Mucosa of descending colon (tissue), 3 donors: ENCODE measurements at regions not wholly inside any gene's neighbourhood (a gene's known extent, or its start where the extent isn't known, plus 50 kb on each side); places are given as distances from the start of the nearest gene placed in this dataset.

ENCODE experiments used
- ATAC-seq: fragments of 200-7000 bp; cut with Tn5 transposase; one replicate; pipeline ENCODE4 v1.9.1; 2020; ENCODE audit warnings: mild to moderate bottlenecking, moderate library complexity
- DNase-seq, 3 donors: peaks; one replicate each; pipeline ENCODE4 v3.0.0-alpha.2; 2020
- H3K36me3 ChIP-seq: fragments of 200-600 bp; one replicate; pipeline ENCODE4 v1.8.0; 2021; ENCODE audit warnings: low read depth, mild to moderate bottlenecking
- H3K4me1 ChIP-seq: fragments of 200-600 bp; one replicate; pipeline ENCODE4 v1.8.0; 2021; ENCODE audit warnings: low read depth, mild to moderate bottlenecking
- H3K4me3 ChIP-seq: fragments of 200-600 bp; one replicate; pipeline ENCODE4 v1.8.0; 2021; ENCODE audit warnings: mild to moderate bottlenecking
- H3K9me3 ChIP-seq: fragments of 200-600 bp; one replicate; pipeline ENCODE4 v1.8.0; 2021; ENCODE audit warnings: mild to moderate bottlenecking
- CTCF ChIP-seq: fragments of 200-600 bp; IDR thresholded peaks from one replicate; pipeline ENCODE4 v1.8.0; 2022; ENCODE audit warnings: antibody characterized with exemption, mild to moderate bottlenecking
- intact Hi-C, 2 donors: fragments of 100-400 bp; cut with DNase I in 1 of 2; cut with micrococcal nuclease in 1 of 2; formaldehyde crosslinking; loops; one replicate each; pipeline versions ENCODE4 v1.11.0 to v1.11.1; 2022; cut with DNase I, micrococcal nuclease
- donor health status: DM: no; HTN: no; CAD: no; lungs with moderate emphysema.
- donor health status: DM: no; HTN: no; CAD: no.
- donor health status: DM: no; HTN: yes; CAD: no.

DNA sequence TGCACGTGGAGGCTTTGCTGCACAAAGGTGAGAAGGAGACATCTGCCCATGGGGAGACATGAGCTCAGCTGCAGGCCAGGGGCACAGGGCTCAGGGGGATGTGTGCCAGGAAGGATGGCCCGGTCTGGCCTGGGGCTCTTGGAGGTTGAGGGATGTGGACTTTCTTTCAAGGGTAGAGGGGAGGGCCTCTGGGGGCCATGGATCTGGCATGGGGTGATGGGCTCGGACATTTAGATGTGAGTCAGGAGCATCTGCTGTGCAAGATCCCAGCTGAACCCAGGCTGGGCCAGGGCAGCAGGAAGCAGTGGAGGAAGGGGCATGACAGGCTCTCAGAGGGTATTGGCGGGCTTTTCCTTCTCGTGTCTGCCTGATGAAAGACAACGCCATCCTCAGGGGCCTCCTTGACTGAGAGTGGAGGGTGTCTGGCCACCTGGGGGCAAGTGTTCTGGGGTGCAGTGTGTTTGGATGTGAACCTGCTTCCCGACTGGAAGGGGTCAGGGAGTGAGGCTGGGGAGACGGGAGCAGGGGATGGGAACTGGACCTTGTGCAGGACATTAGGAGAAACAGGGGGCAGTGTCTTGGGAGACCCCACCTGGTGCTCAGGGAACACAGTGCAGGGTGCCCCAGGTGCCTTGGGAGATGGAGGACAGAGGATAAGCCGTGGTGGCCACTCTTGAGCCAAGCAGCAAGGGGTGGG lies 156.1 kb downstream of the ERMARD start:
- Histone ChIP-seq H3K4me3 (no peak overlapping the region), H3K4me1 (no peaks in the 10 kb centered on the region), H3K9me3 (no peaks in the 10 kb centered on the region), H3K36me3 (no peaks in the 10 kb centered on the region)
- no peak for TF ChIP-seq CTCF
- no peak for DNase-seq
- intact Hi-C loops: no loop called here
- no peak for ATAC-seq

DNA sequence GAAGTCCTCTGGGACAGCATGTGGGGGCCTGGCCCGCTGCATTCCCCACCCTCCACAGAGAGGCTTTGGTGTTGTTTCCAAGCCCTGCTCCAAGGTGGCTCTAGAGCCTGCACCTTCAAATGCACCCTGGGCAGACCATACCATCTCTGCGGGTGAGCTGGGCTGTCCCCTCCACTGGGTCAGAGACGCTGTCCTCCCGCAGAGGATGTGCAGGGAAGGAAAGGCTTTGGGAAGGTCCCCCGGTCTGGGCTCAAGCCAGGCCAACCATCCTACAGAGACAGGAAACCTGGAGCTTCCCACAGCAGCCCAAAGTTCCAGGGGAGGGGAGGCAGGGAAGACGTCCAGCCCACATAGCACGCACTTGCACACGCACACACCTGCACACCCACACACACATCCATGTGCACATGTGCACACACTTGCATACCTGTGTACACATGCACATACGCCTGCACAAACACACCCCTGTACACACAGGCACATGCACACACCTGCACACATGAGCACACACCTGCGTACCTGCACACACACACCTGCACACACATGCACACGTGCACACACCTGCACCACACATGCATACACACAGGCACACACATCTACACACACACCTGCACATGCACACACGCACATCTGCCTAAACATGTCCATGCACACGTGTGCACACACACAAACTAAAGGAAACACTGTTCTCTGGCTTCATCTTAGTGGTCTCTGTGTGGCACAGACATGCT lies 155.4 kb downstream of the ERMARD start:
- H3K4me3 ChIP-seq: no peak overlapping the region
- no peak for TF ChIP-seq CTCF
- DNase-seq: no peak
- intact Hi-C loops: no loop called here
- no peaks in the 10 kb centered on the region for H3K9me3 ChIP-seq
- ATAC-seq: no peak
- H3K36me3 ChIP-seq: no peaks in the 10 kb centered on the region
- H3K4me1 ChIP-seq: no peaks in the 10 kb centered on the region

DNA sequence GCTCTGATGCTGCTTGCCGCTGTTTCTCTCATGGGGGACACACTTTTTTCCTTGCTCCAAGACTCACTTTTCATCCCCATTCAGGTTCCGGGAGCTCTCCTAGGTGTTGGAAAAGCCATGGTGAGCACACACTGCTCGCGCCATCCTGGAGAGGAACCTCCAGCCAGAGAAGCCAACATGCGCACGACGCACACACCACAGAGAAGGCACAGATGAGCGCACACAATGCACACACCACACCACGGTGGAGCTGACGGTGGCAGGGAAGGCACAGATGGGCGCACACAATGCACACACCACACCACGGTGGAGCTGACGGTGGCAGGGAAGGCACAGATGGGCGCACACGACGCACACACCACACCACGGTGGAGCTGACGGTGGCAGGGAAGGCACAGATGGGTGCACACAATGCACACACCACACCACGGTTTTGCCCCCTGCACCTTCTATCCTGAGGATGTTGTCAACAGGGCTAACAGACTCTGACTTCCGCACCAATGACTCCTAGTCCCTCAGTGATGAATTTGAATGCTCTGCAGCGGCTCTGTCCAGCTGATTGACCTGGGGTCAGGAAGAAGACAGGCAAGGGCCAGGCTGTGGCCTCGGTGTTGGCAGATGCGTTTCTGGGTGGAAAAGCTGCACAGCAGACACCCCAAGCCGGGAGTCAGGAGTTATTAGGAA lies 154.7 kb downstream of the ERMARD start:
- TF ChIP-seq CTCF: no peak
- DNase-seq (no peak), ATAC-seq (no peak)
- Histone ChIP-seq H3K4me1 (no peaks in the 10 kb centered on the region), H3K36me3 (no peaks in the 10 kb centered on the region), H3K9me3 (no peaks in the 10 kb centered on the region), H3K4me3 (no peak overlapping the region)
- intact Hi-C loops: no loop called here

GRCh38 chr6:169905041-169905807 lies 153.8 kb downstream of the ERMARD start:
- no peak overlapping the region for H3K4me3 ChIP-seq
- no peak for TF ChIP-seq CTCF
- no peaks in the 10 kb centered on the region for H3K4me1 ChIP-seq
- no peaks in the 10 kb centered on the region for H3K36me3 ChIP-seq
- intact Hi-C loops: no loop called here
- ATAC-seq (peak; percentile 39), DNase-seq (peak in 1 of 3 donors; percentile 31)
- H3K9me3 ChIP-seq: no peaks in the 10 kb centered on the region

DNA sequence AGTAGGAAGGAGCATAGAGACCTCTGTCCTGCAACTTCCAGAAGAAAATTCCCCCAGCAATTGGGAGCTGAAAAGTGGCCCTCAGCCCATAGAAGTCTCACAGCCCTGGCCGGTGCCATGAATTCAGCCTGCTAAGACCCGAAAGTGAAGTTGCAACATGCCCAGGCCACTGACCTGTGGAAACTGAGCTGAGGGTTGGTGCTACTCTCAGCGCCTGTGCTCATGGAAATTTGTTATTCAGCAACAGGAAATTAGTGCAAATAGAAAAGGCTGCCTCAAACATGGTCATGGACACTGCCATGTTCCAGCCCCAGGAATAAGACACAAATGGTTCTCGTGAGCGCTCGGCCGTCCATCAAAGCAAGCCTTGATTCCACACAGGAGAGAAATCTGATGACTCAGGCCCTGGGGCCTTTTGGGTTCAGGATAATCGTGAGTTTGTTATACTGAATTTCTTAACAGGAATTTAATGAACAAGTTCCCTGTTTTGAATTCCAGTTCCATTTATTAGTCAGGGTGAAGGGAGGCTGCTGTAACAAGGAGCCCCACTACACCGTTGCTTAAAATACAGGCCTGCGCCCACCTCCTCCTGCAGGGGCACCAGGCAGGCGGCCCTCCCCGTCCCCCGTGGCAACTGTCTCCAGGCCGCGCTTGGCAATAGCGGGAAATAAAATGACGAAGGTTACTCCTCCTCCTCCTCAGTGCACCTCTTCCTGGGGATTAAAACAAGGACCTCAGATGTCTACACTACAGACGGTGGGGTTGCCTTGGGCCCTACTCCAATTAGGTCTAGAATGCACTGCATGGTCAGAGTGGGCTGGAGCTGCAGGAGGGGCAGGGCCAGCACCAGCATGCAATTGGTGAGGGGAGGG lies 152.9 kb downstream of the ERMARD start:
- Histone ChIP-seq H3K36me3 (no peaks in the 10 kb centered on the region), H3K4me3 (no peak overlapping the region), H3K4me1 (no peaks in the 10 kb centered on the region), H3K9me3 (no peaks in the 10 kb centered on the region)
- DNase-seq (no peak), ATAC-seq (no peak)
- TF ChIP-seq CTCF: no peak
- intact Hi-C loops: no loop called here
